22Rv1 (cell line): ENCODE measurements at regions not wholly inside any gene's neighbourhood (a gene's known extent, or its start where the extent isn't known, plus 50 kb on each side); places are given as distances from the start of the nearest gene placed in this dataset.

Experiments used
- CTCF ChIP-seq: fragments of 450-650 bp; IDR thresholded peaks from 2 replicates; pipeline ENCODE4 v1.5.1; 2017; ENCODE audit warnings: mild to moderate bottlenecking
- ZFX ChIP-seq: fragments of 450-650 bp; IDR thresholded peaks from 2 replicates; pipeline ENCODE4 v1.6.1; 2017; ENCODE audit warnings: antibody characterized with exemption, borderline replicate concordance

GRCh38 chr7:101688995-101689907 lies 60.2 kb upstream of the MYL10 start:
- TF ChIP-seq CTCF (no peak), ZFX (no peak)
